ENCODE measurements at regions not wholly inside any gene's neighbourhood (a gene's known extent, or its start where the extent isn't known, plus 50 kb on each side); places are given as distances from the start of the nearest gene placed in this dataset.

- no peak for DNase-seq
Observed at GRCh38 chr2:147097747-147098146, 747.1 kb upstream of the ACVR2A start.

- DNase-seq = no peak
Observed at GRCh38 chr2:147096671-147097070, 748.2 kb upstream of the ACVR2A start.

- no peak for DNase-seq
Observed at GRCh38 chr2:147095376-147095775, 749.5 kb upstream of the ACVR2A start.

- no peak for DNase-seq
Observed at GRCh38 chr2:147094077-147094476, 750.8 kb upstream of the ACVR2A start.

GRCh38 chr2:147092266-147092665 lies 752.6 kb upstream of the ACVR2A start:
- DNase-seq = no peak

- DNase-seq = no peak
Observed at GRCh38 chr2:147091448-147091847, 753.4 kb upstream of the ACVR2A start.

- no peak for DNase-seq
Observed at GRCh38 chr2:147088871-147089270, 756.0 kb upstream of the ACVR2A start.

GRCh38 chr2:147086715-147087114 lies 758.1 kb upstream of the ACVR2A start:
- no peak for DNase-seq

GRCh38 chr2:147083664-147084063 lies 761.2 kb upstream of the ACVR2A start:
- no peak for DNase-seq

- DNase-seq = no peak
Observed at GRCh38 chr2:147082850-147083522, 761.8 kb upstream of the ACVR2A start.

GRCh38 chr2:147081831-147082230 lies 763.0 kb upstream of the ACVR2A start:
- DNase-seq = no peak

- DNase-seq = no peak
Observed at GRCh38 chr2:147076634-147077033, 768.2 kb upstream of the ACVR2A start.

- no peak for DNase-seq
Observed at GRCh38 chr2:147068071-147068470, 776.8 kb upstream of the ACVR2A start.

- no peak for DNase-seq
Observed at GRCh38 chr2:147067136-147067535, 777.7 kb upstream of the ACVR2A start.

GRCh38 chr2:147062073-147062472 lies 782.8 kb upstream of the ACVR2A start:
- no peak for DNase-seq

- no peak for DNase-seq
Observed at GRCh38 chr2:147061269-147061668, 783.6 kb upstream of the ACVR2A start.

GRCh38 chr2:147057892-147058490 lies 786.8 kb upstream of the ACVR2A start:
- no peak for DNase-seq

GRCh38 chr2:147051814-147052213 lies 793.0 kb upstream of the ACVR2A start:
- no peak for DNase-seq

GRCh38 chr2:147051248-147051647 lies 793.6 kb upstream of the ACVR2A start:
- DNase-seq = no peak

GRCh38 chr2:147049957-147050356 lies 794.9 kb upstream of the ACVR2A start:
- no peak for DNase-seq

GRCh38 chr2:147046473-147046872 lies 798.4 kb upstream of the ACVR2A start:
- DNase-seq = no peak

GRCh38 chr2:147045113-147045512 lies 799.7 kb upstream of the ACVR2A start:
- DNase-seq = no peak

GRCh38 chr2:147041121-147041494 lies 803.7 kb upstream of the ACVR2A start:
- no peak for DNase-seq

- DNase-seq = no peak
Observed at GRCh38 chr2:147040298-147041120, 804.3 kb upstream of the ACVR2A start.

Data from GOT3 (cell line).